ENCODE measurements at regions not wholly inside any gene's neighbourhood (a gene's known extent, or its start where the extent isn't known, plus 50 kb on each side); places are given as distances from the start of the nearest gene placed in this dataset.

DNA sequence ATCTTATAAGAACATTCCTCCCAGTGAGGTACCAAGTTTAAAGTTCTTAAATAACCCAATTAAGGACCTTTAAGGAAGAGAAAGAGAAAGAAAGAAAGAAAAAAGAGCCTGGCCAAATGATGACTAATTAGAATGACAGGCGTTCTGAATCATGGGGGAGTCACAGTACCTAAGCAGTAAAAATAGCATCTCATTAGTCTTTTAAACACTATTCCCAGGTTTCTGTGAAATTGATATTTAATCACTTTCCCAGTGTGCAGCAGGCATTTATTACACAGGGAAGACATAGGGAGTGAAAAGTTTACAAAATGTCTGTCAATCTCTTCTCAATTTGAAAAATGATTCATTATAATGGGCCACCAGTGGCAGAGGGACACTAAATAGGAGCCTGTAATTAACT is 251.4 kb upstream of the MANEA start (continued):
- TF ChIP-seq, protein P1, sequence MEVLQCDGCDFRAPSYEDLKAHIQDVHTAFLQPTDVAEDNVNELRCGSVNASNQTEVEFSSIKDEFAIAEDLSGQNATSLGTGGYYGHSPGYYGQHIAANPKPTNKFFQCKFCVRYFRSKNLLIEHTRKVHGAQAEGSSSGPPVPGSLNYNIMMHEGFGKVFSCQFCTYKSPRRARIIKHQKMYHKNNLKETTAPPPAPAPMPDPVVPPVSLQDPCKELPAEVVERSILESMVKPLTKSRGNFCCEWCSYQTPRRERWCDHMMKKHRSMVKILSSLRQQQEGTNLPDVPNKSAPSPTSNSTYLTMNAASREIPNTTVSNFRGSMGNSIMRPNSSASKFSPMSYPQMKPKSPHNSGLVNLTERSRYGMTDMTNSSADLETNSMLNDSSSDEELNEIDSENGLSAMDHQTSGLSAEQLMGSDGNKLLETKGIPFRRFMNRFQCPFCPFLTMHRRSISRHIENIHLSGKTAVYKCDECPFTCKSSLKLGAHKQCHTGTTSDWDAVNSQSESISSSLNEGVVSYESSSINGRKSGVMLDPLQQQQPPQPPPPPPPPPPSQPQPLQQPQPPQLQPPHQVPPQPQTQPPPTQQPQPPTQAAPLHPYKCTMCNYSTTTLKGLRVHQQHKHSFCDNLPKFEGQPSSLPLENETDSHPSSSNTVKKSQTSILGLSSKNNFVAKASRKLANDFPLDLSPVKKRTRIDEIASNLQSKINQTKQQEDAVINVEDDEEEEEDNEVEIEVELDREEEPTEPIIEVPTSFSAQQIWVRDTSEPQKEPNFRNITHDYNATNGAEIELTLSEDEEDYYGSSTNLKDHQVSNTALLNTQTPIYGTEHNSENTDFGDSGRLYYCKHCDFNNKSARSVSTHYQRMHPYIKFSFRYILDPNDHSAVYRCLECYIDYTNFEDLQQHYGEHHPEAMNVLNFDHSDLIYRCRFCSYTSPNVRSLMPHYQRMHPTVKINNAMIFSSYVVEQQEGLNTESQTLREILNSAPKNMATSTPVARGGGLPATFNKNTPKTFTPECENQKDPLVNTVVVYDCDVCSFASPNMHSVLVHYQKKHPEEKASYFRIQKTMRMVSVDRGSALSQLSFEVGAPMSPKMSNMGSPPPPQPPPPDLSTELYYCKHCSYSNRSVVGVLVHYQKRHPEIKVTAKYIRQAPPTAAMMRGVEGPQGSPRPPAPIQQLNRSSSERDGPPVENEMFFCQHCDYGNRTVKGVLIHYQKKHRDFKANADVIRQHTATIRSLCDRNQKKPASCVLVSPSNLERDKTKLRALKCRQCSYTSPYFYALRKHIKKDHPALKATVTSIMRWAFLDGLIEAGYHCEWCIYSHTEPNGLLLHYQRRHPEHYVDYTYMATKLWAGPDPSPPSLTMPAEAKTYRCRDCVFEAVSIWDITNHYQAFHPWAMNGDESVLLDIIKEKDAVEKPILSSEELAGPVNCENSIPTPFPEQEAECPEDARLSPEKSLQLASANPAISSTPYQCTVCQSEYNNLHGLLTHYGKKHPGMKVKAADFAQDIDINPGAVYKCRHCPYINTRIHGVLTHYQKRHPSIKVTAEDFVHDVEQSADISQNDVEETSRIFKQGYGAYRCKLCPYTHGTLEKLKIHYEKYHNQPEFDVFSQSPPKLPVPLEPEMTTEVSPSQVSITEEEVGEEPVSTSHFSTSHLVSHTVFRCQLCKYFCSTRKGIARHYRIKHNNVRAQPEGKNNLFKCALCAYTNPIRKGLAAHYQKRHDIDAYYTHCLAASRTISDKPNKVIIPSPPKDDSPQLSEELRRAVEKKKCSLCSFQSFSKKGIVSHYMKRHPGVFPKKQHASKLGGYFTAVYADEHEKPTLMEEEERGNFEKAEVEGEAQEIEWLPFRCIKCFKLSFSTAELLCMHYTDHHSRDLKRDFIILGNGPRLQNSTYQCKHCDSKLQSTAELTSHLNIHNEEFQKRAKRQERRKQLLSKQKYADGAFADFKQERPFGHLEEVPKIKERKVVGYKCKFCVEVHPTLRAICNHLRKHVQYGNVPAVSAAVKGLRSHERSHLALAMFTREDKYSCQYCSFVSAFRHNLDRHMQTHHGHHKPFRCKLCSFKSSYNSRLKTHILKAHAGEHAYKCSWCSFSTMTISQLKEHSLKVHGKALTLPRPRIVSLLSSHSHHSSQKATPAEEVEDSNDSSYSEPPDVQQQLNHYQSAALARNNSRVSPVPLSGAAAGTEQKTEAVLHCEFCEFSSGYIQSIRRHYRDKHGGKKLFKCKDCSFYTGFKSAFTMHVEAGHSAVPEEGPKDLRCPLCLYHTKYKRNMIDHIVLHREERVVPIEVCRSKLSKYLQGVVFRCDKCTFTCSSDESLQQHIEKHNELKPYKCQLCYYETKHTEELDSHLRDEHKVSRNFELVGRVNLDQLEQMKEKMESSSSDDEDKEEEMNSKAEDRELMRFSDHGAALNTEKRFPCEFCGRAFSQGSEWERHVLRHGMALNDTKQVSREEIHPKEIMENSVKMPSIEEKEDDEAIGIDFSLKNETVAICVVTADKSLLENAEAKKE (CRISPR knock-in tag; IDR thresholded peaks at IDR 0.05) = no peak

DNA sequence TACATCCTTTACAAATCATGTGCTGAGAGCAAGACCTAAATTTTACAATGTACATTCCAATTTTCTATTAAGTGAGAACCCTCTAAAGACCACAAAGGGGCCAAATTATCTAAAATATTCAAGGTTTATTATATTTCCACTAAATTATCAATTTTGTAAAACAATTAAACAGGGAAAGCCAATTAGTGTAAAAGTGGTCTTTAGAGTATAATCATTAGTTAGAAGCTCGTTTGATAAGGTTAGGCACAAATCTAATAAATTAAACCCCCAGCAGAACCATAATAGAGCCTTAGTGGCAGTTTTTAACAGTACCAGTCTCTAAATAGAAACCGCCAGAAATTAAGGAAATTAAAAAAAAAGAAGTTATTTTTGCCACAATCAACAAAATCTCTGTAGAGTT is 249.1 kb upstream of the MANEA start:
- Histone ChIP-seq H3K9me2 (ENCODE audit: insufficient read depth) (no peaks in the 10 kb centered on the region), H4K20me1 (replicated peaks; ENCODE audit: insufficient read depth) (no peaks in the 10 kb centered on the region), H3K27ac (ENCODE audit: low read depth) (no peak overlapping the region), H3K79me2 (replicated peaks; ENCODE audit: insufficient read depth) (no peaks in the 10 kb centered on the region), H3K4me2 (no peak overlapping the region), H3K4me1 (ENCODE audit: insufficient read depth) (no peaks in the 10 kb centered on the region), H3K4me3 (no peak overlapping the region), H3K27me3 (ENCODE audit: insufficient read depth) (no peaks in the 10 kb centered on the region), H3K36me3 (ENCODE audit: insufficient read depth) (no peaks in the 10 kb centered on the region), H2AFZ (no peak overlapping the region), H3F3A (replicated peaks; ENCODE audit: low read depth) (no peaks in the 10 kb centered on the region)
- H3K9me3 Mint-ChIP-seq = no peaks in the 10 kb centered on the region
- H3K36me3 Mint-ChIP-seq (ENCODE audit: low read depth) = no peaks in the 10 kb centered on the region
- no peak for TF ChIP-seq EZH2phosphoT487 (IDR thresholded peaks at IDR 0.05; ENCODE audit: unreplicated experiment)
- TF ChIP-seq, protein P2, sequence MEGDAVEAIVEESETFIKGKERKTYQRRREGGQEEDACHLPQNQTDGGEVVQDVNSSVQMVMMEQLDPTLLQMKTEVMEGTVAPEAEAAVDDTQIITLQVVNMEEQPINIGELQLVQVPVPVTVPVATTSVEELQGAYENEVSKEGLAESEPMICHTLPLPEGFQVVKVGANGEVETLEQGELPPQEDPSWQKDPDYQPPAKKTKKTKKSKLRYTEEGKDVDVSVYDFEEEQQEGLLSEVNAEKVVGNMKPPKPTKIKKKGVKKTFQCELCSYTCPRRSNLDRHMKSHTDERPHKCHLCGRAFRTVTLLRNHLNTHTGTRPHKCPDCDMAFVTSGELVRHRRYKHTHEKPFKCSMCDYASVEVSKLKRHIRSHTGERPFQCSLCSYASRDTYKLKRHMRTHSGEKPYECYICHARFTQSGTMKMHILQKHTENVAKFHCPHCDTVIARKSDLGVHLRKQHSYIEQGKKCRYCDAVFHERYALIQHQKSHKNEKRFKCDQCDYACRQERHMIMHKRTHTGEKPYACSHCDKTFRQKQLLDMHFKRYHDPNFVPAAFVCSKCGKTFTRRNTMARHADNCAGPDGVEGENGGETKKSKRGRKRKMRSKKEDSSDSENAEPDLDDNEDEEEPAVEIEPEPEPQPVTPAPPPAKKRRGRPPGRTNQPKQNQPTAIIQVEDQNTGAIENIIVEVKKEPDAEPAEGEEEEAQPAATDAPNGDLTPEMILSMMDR (conservative IDR thresholded peaks at IDR 0.05; ENCODE audit: low read depth in 2 of 2) = no peak
- TF ChIP-seq POLR2AphosphoS5 (IDR thresholded peaks at IDR 0.05; ENCODE audit: low read depth) = no peak
- TF ChIP-seq, protein P3, sequence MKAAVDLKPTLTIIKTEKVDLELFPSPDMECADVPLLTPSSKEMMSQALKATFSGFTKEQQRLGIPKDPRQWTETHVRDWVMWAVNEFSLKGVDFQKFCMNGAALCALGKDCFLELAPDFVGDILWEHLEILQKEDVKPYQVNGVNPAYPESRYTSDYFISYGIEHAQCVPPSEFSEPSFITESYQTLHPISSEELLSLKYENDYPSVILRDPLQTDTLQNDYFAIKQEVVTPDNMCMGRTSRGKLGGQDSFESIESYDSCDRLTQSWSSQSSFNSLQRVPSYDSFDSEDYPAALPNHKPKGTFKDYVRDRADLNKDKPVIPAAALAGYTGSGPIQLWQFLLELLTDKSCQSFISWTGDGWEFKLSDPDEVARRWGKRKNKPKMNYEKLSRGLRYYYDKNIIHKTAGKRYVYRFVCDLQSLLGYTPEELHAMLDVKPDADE (IDR thresholded peaks at IDR 0.05) = no peak
- TF ChIP-seq, protein P4, sequence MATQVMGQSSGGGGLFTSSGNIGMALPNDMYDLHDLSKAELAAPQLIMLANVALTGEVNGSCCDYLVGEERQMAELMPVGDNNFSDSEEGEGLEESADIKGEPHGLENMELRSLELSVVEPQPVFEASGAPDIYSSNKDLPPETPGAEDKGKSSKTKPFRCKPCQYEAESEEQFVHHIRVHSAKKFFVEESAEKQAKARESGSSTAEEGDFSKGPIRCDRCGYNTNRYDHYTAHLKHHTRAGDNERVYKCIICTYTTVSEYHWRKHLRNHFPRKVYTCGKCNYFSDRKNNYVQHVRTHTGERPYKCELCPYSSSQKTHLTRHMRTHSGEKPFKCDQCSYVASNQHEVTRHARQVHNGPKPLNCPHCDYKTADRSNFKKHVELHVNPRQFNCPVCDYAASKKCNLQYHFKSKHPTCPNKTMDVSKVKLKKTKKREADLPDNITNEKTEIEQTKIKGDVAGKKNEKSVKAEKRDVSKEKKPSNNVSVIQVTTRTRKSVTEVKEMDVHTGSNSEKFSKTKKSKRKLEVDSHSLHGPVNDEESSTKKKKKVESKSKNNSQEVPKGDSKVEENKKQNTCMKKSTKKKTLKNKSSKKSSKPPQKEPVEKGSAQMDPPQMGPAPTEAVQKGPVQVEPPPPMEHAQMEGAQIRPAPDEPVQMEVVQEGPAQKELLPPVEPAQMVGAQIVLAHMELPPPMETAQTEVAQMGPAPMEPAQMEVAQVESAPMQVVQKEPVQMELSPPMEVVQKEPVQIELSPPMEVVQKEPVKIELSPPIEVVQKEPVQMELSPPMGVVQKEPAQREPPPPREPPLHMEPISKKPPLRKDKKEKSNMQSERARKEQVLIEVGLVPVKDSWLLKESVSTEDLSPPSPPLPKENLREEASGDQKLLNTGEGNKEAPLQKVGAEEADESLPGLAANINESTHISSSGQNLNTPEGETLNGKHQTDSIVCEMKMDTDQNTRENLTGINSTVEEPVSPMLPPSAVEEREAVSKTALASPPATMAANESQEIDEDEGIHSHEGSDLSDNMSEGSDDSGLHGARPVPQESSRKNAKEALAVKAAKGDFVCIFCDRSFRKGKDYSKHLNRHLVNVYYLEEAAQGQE (IDR thresholded peaks at IDR 0.05; ENCODE audit: unreplicated experiment) = no peak
- TF ChIP-seq STAT1 (IDR thresholded peaks at IDR 0.05; ENCODE audit: unreplicated experiment) = no peak
- no peak for TF ChIP-seq EZH2 (IDR thresholded peaks at IDR 0.05; ENCODE audit: low read depth, unreplicated experiment)
- TF ChIP-seq CREB1 (CRISPR knock-in tag; IDR thresholded peaks at IDR 0.05; ENCODE audit: low read depth) = no peak
- no peak for TF ChIP-seq NANOG (IDR thresholded peaks at IDR 0.05; ENCODE audit: borderline replicate concordance)
- TF ChIP-seq JUNB (IDR thresholded peaks at IDR 0.05; ENCODE audit: unreplicated experiment) = no peak
- no peak for TF ChIP-seq ZNF331 (CRISPR knock-in tag; IDR thresholded peaks at IDR 0.05; ENCODE audit: low read depth)
- no peak for TF ChIP-seq ZNF114 (CRISPR knock-in tag; IDR thresholded peaks at IDR 0.05)
- DNase-seq (ENCODE audit: low spot score) (no peak), ATAC-seq (no peak)
- H3K27ac Mint-ChIP-seq = no peak overlapping the region
- no peak overlapping the region for H3K4me3 Mint-ChIP-seq
- H3K27me3 Mint-ChIP-seq (ENCODE audit: insufficient read depth, low read depth, poor library complexity) = no peaks in the 10 kb centered on the region
- no peaks in the 10 kb centered on the region for H3K4me1 Mint-ChIP-seq

All from GM23338 (cell line).